HG03135 (cell line): ENCODE measurements at regions not wholly inside any gene's neighbourhood (a gene's known extent, or its start where the extent isn't known, plus 50 kb on each side); places are given as distances from the start of the nearest gene placed in this dataset.

Experiments
- ATAC-seq: cut with Tn5 transposase; IDR thresholded peaks from one replicate; pipeline ENCODE4 v1.9.1; 2021; ENCODE audit warnings: mild to moderate bottlenecking, moderate library complexity; ENCODE audit not compliant: unreplicated experiment

DNA sequence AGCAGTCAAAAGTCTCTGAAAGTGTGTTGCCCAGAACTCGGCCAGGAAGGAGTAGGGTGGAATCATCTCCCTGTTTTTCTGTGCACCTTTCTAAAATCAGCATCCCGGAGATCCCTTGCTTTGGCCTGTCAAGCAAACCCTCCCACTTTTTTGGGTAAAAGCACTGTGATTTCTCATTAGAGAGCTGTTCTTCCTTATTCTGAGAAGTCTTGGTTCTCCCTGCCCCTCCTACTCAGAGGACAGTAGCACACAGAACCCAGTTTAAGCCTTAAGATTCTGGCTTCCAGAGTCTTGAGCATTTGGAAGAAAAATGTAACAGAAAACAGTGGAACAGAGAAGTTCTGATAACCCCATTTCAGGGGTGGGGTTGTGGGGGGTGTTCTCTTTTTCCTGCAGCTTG is 52.6 kb upstream of the KATNAL1 start:
- ATAC-seq = no peak

DNA sequence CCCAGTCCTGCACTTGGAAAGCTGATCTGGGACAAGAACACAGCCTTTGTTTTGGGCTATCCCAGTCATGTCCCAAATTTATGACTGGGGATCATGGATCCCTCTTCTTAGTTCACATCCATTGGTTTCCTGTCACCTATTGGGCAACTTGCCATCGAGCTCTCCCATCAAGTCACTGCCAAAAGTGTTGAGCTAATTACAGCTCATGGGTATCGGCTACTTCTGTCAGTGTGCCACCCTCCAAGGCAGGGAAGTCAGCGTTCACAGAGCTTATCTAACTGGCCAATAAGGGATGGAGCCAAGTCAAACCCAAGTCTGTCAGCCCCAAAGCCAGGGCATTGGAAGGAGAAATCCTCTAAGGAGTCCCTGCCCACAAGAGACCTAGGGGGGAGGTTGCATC is 53.2 kb upstream of the KATNAL1 start:
- ATAC-seq = no peak

DNA sequence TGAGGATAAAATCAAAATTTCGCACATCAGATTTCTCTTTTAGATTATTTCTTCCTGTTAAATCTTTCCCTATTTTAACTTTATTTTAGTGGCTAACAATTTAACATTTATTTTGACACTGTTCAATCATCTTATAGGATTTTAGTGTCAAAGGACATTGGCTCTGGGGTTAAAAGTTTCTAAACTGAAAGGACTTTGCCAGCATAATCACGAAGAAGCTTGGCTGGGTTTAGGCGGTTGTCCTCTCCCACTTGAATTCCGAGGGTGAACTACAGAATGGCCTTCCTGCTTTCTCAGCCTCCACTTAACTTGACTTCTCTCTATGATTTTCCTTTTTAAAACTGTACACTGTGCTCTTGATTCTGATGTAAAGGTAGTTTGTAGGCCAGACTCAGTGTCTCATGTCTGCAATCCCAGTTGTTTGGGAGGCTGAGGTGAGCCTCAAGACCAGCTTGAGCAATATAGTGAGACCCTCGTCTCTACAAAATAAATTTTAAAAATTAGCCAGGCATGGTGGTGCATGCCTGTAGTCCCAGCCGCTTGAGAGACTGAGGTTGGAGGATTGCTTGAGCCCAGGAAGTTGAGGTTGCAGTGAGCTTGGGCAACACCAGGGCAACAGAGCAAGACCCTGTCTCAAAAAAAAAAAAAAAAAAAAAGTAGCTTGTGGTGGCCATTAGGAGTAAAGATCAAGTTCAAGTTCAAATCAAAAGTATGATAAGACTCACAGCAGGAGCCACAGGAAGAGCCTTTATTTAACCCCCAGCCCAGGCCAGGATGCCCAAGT is 54.8 kb upstream of the KATNAL1 start:
- no peak for ATAC-seq

- no peak for ATAC-seq
These were observed 55.5 kb upstream of the KATNAL1 start for GRCh38 chr13:30362869-30363268.

DNA sequence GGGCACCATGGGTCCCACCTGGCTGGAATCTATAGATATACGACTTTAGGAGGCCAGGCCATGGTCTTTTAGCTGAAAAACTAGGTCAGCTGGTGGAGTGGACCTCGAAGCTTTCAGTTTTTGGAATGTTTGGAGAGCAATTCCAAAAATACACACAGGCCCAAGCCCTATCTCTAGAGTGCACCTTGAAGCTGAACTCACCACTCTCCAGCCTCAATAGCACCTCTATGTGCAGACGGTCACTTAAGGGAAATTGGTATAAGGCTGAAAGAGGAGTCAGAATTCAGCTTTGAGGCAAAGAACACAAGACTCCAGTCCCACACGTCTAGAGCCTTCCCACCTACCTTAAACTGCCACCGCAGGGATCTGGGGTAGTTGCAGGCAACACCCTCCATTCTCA is 56.4 kb upstream of the KATNAL1 start:
- no peak for ATAC-seq

DNA sequence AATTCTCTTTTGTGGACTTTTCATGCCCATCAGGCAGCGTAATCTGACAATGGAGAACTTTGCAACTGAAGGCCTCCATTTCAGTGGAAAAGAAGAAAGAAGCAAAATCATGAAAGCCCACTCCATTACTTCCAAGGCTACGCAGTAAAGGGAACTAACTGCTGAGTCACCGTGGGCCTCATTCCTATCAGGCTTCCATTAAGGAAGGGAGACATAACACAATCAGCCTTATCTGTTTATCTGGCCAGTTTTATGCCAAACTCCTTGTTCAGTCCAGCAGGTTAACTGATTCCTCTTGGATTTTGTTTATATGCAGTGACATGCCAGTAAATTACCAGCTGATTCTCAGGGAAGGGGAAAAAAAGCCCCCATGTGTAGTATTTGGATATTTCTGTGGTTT is 56.8 kb upstream of the KATNAL1 start:
- no peak for ATAC-seq

DNA sequence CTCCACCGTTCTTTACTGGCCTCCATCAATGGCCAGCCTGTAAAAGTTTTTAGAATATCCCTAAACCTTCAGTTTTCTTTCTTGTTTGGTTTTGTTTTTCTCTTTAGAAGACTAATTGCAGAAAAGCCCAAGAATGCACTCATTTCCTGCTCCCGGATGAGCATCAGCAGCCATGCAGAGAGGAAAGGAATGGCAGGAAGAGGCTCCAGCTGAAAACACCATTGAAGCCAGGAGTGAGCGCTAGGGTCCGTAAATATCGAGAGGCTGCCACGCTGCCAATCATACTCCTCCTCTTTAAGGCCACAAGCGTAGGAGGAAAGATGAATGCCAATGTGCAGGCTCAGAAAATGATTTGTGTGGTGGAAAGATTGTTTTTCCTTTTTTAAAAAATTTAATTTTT is 57.4 kb upstream of the UBE2L5 start:
- ATAC-seq = no peak

GRCh38 chr13:30366088-30366487 is 56.2 kb upstream of the UBE2L5 start:
- no peak for ATAC-seq

GRCh38 chr13:30367296-30367695 is 55.0 kb upstream of the UBE2L5 start:
- ATAC-seq = no peak

- ATAC-seq = no peak
These were observed 52.1 kb upstream of the UBE2L5 start for GRCh38 chr13:30370146-30370545.

- ATAC-seq = no peak
These were observed 51.3 kb upstream of the UBE2L5 start for GRCh38 chr13:30370916-30371521.

GRCh38 chr13:30371649-30372265 is 50.5 kb upstream of the UBE2L5 start:
- peak; percentile 63 for ATAC-seq
